ENCODE measurements at regions not wholly inside any gene's neighbourhood (a gene's known extent, or its start where the extent isn't known, plus 50 kb on each side); places are given as distances from the start of the nearest gene placed in this dataset.

DNA sequence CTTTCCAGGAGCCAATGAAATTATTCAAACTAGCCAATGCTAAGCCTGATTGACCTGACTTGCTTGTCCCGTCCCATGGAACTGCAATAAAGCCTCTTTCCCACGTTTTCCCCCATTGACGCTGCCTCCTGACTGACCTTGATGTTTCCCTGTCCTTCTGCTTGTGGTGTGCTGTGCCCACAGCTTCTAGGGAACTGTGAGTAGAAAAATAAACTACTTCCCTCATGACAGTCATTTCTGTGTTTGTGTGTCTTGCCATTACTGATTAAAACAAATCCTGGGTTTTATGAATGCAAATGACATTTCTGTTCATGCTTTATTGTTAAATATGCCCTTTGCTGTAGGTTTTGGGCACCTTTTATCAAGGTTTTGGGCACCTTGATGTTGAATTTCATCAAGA, 91.3 kb upstream of the ABI1 start:
- Histone ChIP-seq H3K27me3 (ENCODE audit: control insufficient read depth in 3 of 3, insufficient read depth in 3 of 3, low read length in 2 of 3) (no peaks in the 10 kb centered on the region), H3K9ac (ENCODE audit: insufficient read depth in 1 of 2, low read length in 2 of 2) (no peak overlapping the region), H3K4me1 (ENCODE audit: control insufficient read depth in 5 of 5, insufficient read depth in 5 of 5, low read length in 5 of 5) (no peaks in the 10 kb centered on the region), H3K27ac (ENCODE audit: low read depth in 1 of 2, low read length in 1 of 2) (no peak overlapping the region), H3K4me3 (no peak overlapping the region), H3K36me3 (ENCODE audit: control insufficient read depth in 4 of 4, insufficient read depth in 4 of 4, low read length in 4 of 4) (no peaks in the 10 kb centered on the region), H3K9me3 (ENCODE audit: control insufficient read depth in 4 of 4, insufficient read depth in 3 of 4, low read length in 3 of 4) (peaks cover 0 to 3% (median 2%) of the 10 kb centered on the region in 4 donors)
- DNase-seq (no peak), ATAC-seq (ENCODE audit: insufficient read depth, low FRiP score) (no peak)
- WGBS, 2 donors, result 67 to 68% methylated on average over 3 of the region's 3 CpGs
- TF ChIP-seq CTCF (IDR thresholded peaks at IDR 0.05; ENCODE audit: control extremely low read depth, extremely low read depth), result no peak

GRCh38 chr10:26951650-26952049, 90.9 kb upstream of the ABI1 start:
- no peak overlapping the region for H3K9ac ChIP-seq (ENCODE audit: insufficient read depth in 1 of 2, low read length in 2 of 2)
- no peak for TF ChIP-seq CTCF (IDR thresholded peaks at IDR 0.05; ENCODE audit: control extremely low read depth, extremely low read depth)
- no peak for DNase-seq
- WGBS, 2 donors, result 89% methylated on average over 1 of the region's 1 CpG
- no peaks in the 10 kb centered on the region for H3K4me1 ChIP-seq (ENCODE audit: control insufficient read depth in 5 of 5, insufficient read depth in 5 of 5, low read length in 5 of 5)
- no peak for ATAC-seq (ENCODE audit: insufficient read depth, low FRiP score)
- no peaks in the 10 kb centered on the region for H3K27me3 ChIP-seq (ENCODE audit: control insufficient read depth in 3 of 3, insufficient read depth in 3 of 3, low read length in 2 of 3)
- no peak overlapping the region for H3K27ac ChIP-seq (ENCODE audit: low read depth in 1 of 2, low read length in 1 of 2)
- H3K9me3 ChIP-seq (ENCODE audit: control insufficient read depth in 4 of 4, insufficient read depth in 3 of 4, low read length in 3 of 4), result peaks cover 0 to 3% (median 2%) of the 10 kb centered on the region in 4 donors
- no peaks in the 10 kb centered on the region for H3K36me3 ChIP-seq (ENCODE audit: control insufficient read depth in 4 of 4, insufficient read depth in 4 of 4, low read length in 4 of 4)
- H3K4me3 ChIP-seq, result no peak overlapping the region

DNA sequence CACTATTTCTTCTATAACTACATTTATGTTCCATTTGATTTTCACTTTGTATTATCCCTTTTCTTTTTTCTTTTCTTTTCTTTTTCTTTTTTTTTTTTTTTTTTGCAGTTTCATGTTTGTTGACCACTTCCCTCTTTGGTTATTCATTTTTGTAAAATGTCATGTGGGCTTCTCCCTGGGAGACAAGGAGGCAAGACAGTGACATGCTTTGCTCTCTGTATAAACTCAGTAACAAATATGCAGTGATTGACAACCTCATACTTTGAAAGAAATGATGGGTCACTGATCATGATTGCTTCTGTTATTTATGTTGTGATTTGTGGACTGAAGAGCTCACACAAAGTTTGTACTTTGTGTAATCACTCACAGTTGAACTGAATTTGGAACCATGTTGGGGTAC, 90.2 kb upstream of the ABI1 start:
- Histone ChIP-seq H3K4me3 (no peak overlapping the region), H3K27ac (ENCODE audit: low read depth in 1 of 2, low read length in 1 of 2) (no peak overlapping the region), H3K4me1 (ENCODE audit: control insufficient read depth in 5 of 5, insufficient read depth in 5 of 5, low read length in 5 of 5) (no peaks in the 10 kb centered on the region), H3K36me3 (ENCODE audit: control insufficient read depth in 4 of 4, insufficient read depth in 4 of 4, low read length in 4 of 4) (no peaks in the 10 kb centered on the region), H3K27me3 (ENCODE audit: control insufficient read depth in 3 of 3, insufficient read depth in 3 of 3, low read length in 2 of 3) (no peaks in the 10 kb centered on the region), H3K9ac (ENCODE audit: insufficient read depth in 1 of 2, low read length in 2 of 2) (no peak overlapping the region), H3K9me3 (ENCODE audit: control insufficient read depth in 4 of 4, insufficient read depth in 3 of 4, low read length in 3 of 4) (peaks cover 0 to 3% (median 2%) of the 10 kb centered on the region in 4 donors)
- no peak for TF ChIP-seq CTCF (IDR thresholded peaks at IDR 0.05; ENCODE audit: control extremely low read depth, extremely low read depth)
- ATAC-seq (ENCODE audit: insufficient read depth, low FRiP score), result no peak
- no peak for DNase-seq

DNA sequence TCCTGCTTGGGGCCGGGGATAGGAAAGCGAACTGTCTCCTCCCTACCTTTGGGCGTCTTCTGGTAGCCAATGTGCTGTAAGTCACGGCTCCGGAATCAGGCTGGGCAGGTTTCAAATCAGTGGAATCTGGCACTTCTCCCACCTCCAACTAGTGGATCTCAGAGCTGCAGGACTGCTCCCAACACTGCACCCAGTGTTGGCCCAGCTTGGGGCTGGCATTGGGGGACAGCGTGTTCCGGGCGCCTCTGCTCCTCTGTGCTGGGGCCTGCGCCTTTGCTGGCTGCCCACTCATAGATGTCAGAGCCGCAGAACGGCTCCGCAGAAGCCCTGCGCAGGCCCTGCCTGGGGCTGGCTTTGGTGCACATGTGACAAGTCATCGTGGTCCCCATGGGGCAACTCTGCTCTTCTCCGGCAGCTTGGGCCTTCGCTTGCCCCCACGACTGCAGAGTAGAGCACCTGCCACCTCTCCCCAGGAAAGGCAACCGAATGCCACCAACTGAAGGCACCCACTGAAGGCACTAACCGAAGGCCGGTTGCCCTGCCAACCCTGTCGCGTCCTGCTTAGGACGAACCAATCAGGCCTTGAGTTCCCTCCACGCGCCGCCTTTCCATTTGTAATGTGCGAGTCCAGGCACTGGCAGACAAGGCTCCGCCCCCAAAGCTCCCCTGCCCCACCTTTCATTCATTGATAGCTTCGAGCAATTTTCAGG, 85.5 kb upstream of the ABI1 start:
- ATAC-seq (ENCODE audit: insufficient read depth, low FRiP score), result no peak
- WGBS, 2 donors, result 51 to 52% methylated on average over 29 of the region's 29 CpGs
- H3K9me3 ChIP-seq (ENCODE audit: control insufficient read depth in 4 of 4, insufficient read depth in 3 of 4, low read length in 3 of 4), result peaks cover 0 to 3% (median 2%) of the 10 kb centered on the region in 4 donors
- H3K4me3 ChIP-seq, result no peak overlapping the region
- no peaks in the 10 kb centered on the region for H3K36me3 ChIP-seq (ENCODE audit: control insufficient read depth in 4 of 4, insufficient read depth in 4 of 4, low read length in 4 of 4)
- H3K9ac ChIP-seq (ENCODE audit: insufficient read depth in 1 of 2, low read length in 2 of 2), result no peak overlapping the region
- no peaks in the 10 kb centered on the region for H3K4me1 ChIP-seq (ENCODE audit: control insufficient read depth in 5 of 5, insufficient read depth in 5 of 5, low read length in 5 of 5)
- no peak for TF ChIP-seq CTCF (IDR thresholded peaks at IDR 0.05; ENCODE audit: control extremely low read depth, extremely low read depth)
- H3K27me3 ChIP-seq (ENCODE audit: control insufficient read depth in 3 of 3, insufficient read depth in 3 of 3, low read length in 2 of 3), result no peaks in the 10 kb centered on the region
- no peak overlapping the region for H3K27ac ChIP-seq (ENCODE audit: low read depth in 1 of 2, low read length in 1 of 2)
- peak in 1 of 3 donors; percentile 31 for DNase-seq

Measured in lung (tissue), 11 donors.